ENCODE measurements at regions not wholly inside any gene's neighbourhood (a gene's known extent, or its start where the extent isn't known, plus 50 kb on each side); places are given as distances from the start of the nearest gene placed in this dataset.

DNA sequence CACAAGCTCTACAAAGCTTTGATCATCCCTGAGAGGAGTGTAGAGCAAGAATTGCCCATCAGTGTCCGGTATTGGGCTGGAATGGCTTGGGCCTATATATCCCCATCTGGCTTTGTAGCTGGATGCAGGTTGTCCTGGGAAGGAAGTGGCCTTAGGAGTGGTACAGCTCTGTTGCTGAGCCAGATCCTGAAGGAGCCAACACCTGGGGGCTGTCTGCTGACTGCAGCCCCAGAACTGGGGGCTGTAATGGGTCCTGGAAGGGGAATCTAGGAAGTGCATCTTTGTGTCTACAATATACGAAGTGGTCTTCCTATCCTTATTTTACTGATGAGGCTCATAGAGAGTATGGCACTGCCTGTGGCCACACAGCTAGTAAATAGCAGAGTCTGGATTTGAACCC is 145.9 kb downstream of the CDC5L start:
- DNase-seq: no peak

GRCh38 chr6:44534291-44534690 is 146.8 kb downstream of the CDC5L start:
- no peak for DNase-seq

DNA sequence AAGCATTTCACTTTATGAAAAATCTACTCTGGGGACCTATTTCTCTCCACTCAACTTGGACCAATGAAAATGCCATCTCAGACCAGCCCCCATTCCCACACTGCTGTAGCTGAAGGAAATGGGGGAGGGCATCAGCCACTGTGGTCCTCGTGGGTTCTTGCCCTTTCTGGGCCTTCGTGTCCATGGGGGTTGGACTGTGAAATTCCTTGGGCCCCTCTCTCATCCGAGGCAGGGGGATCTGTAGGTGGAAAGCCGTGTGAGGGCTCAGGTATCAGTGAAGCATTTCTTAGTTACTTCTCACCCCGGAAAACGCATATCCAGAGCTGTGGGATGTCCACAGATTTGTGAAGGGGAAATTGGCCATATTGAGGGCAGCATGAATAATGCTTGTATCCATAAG is 147.9 kb downstream of the CDC5L start:
- DNase-seq: no peak

- no peak for DNase-seq
These were observed 148.5 kb downstream of the CDC5L start for GRCh38 chr6:44535967-44536366.

DNA sequence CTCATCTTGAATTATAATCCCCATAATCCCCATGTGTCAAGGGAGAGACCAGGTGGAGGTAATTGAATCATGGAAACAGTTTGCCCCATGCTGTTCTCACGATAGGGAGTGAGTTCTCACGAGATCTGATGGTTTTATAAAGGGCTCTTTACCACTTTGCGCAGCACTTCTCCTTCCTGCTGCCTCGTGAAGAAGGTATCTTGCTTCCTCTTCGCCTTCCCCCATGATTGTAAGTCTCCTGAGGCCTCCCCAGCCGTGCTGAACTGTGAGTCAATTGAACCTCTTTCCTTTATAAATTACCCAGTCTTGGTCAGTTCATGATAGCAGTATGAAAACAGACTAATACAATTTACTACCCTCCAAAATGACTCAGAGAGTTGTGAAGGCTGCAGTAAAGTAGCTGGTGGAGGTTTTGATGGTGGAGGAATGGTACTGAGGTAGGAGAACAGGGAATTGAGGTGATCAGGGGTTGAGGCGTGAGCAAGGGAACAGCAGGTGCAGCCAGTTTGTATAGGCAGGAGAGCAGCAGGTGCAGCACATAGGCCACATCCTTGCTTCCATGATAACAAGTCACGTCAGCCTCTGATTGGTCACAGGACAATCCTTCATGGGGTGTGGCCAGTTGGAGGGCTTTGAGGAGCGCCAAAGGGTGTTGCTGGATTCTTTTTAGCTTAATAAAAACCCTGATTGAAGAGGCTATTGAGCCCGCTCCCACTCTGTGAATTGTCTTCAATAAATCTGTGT is 150.0 kb downstream of the CDC5L start:
- DNase-seq: no peak

- no peak for DNase-seq
These were observed 150.8 kb downstream of the CDC5L start for GRCh38 chr6:44538131-44538806.

DNA sequence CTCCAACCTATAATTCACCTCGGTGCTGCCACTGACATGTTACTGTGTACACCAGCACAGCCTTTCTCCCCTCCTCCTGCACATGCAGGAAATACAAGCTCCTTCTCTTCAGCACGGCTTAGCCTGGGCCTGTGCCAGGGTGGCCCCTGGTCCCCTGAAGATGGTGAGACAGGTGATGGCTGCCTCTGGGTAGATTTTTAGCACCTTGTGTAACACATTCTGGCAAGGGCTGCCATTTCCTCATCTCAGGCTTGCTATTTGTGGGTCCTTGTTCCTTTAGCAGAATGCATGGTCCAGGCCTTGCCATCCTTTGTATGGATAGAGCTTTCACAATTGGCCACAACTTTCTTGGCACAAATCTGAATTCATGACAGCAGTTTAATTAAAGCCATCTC is 151.3 kb downstream of the CDC5L start:
- DNase-seq: no peak

GRCh38 chr6:44539701-44540355 is 152.3 kb downstream of the CDC5L start:
- DNase-seq: no peak

DNA sequence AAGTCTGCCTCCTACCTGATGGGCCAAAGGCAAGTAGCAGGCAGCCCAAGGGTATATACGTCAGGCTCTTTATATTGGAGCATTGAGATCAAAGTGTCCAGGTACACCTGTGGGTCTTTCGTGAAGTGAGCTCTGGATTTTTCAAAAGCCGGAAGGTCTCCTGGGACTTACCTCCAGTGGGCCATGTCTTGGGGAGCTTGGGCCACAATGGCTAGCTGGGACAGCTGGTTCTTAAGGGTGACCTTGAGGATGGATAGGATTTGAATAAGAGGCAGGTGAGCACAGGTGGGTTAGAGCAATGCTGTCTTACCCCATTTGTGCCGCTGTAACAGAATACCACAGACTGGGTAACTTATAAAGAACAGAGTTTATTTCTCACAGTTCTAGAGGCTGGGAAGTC is 153.4 kb downstream of the CDC5L start:
- no peak for DNase-seq

GRCh38 chr6:44542401-44543116 is 155.1 kb downstream of the CDC5L start:
- DNase-seq: no peak

DNA sequence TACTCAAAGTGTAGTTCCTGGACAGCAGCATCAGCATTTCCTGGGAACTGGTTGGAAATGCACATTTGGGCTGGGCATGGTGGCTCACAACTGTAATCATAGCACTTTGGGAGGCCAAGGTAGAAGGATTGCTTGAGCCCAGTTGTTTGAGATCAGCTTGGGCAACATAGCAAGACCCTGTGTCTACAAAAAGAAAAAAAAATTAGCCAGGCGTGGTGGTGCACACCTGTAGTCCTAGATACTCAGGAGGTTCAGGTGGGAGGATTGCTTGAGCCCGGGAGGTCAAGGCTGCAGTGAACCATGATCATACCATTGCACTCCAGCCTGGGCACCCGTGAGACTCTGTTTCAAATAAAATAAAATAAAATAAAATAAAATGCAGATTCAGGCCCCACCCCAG is 156.2 kb downstream of the CDC5L start:
- no peak for DNase-seq

GRCh38 chr6:44545224-44545623 is 157.7 kb downstream of the CDC5L start:
- no peak for DNase-seq

GRCh38 chr6:44548319-44548718 is 160.8 kb downstream of the CDC5L start:
- no peak for DNase-seq

DNA sequence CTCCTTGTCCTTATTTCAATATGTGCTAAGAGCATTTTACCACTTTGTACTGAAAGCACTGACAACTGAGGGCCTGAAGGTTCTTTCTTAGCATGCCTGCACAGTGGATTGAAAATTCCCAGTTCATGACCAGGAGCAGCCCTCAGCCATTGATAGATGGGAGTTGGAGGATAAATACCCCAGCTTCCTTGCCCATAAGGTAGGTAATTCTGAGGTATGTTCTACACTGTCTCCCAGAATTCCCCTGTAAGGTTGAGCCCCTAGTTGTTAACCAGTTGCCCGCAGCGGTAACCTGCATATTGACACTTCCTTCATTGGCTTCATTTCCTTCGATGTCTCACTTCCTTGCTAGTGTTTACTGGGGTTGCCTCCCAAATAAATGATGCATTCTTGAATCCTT is 162.0 kb downstream of the CDC5L start:
- no peak for DNase-seq

- DNase-seq: no peak
These were observed 166.7 kb downstream of the CDC5L start for GRCh38 chr6:44554194-44554593.

DNA sequence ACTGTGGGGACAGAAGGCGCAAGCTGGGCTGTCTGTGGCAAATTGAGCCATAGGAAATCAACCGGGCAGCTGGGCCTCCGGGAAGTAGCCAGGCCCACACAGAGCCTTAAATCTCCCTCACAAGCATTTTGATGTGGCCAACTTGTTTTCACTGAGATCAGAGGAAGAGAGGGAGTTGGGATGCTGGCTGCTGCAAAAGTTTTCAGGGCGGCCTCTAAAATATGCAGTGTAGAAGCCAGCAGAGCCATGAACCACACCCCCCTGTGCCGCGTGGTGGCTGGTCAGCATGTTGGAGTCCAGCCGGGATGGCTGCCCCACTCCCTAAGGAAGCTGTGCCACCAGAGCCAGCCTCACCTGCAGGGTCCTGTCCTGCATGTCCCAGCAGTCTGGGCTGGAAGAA is 167.4 kb downstream of the CDC5L start:
- DNase-seq: no peak

DNA sequence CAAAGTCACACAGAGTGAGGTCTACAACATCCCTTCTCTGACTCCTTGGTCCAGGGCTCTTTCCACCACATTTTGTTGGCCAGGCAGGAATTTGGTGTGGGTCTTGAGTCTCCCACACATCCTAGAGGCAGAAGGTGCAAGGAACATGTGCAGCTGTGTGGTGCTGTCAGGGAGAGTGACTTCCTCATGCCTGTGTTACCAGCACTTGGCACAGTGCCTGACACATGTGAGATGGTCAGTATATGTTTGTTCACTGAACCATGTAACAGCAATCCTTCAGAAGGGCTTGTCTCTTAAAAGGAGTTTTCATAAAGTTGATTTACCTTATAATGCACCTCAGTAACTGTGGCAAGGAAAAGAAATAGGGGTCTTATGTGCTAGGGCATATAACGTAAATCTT is 168.5 kb downstream of the CDC5L start:
- DNase-seq: no peak

DNA sequence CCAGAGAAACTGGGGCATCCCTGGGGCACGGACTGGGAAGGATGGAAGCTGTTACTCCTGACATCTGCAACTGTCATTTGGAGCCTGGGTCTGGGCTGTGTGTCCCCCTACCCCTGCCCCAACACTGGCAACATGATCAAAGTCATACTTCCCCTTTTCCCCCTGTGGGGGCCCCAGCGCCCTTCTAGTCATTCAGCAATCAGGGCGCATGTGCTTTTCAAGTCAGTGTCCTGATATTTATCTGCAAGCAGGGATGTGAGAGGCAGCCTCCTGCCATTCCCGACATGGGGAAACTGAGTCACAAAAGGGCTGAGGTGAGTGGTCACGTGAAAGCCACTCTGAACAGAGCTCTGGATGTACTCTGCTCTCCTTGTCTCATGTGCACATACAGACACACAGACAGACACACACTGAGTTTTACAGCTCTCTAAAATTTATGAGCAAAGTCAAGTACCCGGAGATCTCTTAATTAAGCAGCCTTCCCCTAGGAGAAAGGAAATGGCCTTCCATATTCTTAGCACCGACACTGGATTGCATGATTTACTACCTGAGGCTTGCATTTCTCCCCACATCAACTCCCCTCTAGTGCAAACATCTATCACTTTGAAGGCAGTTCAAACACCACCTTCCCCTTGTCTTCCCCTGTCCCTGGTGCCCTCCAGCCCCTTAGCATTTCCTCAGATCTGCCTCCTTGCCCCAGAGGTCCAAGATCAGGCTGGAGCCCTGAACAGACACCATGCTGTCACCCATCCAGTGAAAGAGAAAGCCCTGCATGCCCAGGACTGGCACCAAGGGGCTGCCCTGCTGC is 170.7 kb downstream of the CDC5L start:
- DNase-seq: no peak

DNA sequence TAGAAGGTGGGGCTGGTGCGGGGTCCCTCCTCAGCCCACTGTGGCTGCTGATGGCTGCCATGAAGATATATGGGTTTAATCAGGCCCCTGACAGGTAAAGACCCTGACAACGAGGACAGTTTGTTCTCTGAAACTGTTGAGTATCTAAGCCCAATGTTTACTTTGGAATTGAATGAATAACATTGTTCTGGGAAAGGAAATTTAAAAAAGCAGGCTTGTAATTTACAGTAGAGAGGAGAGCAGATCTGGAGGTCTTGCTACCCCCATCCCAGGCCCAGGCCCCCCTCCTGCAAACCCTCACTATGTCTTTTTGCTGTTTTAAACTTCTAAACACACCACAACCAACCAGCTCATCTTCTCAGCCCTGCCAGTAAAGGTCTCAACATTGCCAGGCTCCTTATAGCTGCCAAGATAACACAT is 171.3 kb downstream of the CDC5L start:
- no peak for DNase-seq

DNA sequence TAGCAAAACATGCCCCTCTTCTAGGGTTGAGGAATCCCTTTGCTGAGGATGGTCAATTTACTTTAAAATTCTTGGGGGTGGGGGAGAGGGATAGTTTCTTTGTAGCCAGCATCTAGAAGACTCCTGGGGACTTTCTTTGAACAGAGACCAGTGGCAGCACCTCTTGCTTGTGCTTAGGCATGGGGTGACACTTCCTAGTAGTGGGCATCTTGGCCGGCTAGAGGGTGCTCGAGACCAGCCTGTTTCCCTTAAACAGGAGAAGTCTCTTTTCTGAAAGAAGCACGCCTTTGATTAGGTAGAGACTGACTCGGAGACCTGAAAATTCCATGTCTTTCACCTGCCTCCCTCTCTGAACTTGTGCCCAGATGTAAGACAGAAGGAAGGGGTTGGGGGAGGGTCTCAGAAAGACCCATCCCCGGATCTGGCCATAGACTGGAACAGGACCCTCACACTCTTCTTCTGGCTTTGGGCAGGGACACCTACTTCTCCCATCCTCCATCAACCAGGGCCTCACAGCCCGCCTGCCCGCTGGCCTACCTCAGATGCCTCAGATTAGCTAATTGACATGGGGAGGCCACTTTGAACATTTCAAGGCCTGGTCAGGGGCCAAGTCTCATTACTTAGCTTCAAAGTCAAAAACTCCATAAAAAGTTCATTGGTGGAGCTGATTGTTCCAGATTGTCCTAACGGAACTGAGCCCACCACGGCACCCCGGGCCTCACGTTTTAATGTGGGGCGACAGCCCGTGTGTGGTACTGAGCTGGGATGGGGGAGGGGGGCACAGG is 172.2 kb downstream of the CDC5L start:
- DNase-seq: no peak

DNA sequence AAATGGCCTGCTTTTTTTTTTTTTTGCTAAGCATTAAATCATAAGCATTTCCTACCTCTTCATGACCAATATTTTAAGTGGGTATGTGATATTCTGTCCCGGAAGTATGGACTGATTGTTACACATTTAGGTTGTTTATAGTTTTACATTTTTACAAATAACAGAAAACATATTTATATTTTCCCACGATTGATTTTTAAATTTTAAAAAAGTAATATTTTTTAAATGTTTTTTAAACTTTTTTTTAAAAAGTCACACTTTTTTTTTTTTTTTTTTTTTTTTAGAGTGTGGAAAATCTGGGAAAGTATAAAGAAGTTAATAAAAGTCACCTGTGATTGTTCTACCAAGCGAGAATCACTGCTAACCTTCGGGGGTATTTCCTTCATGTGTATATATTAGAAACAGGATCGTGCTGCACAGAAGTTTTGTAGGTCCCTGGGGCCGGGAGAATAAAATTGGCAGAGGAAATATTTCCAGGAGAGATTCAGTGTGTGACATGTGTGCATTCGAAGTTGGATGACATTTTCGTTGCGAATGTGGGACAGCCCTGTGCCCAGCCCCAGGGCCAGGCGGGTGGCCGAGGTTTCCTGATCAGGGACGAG is 173.1 kb downstream of the CDC5L start:
- no peak for DNase-seq

Data from GF-D8 (cell line).